ENCODE measurements at regions not wholly inside any gene's neighbourhood (a gene's known extent, or its start where the extent isn't known, plus 50 kb on each side); places are given as distances from the start of the nearest gene placed in this dataset.

- Histone ChIP-seq H3K4me3 (ENCODE audit: severe bottlenecking) (no peak overlapping the region), H3K4me1 (ENCODE audit: insufficient read depth, poor library complexity, severe bottlenecking) (no peaks in the 10 kb centered on the region), H3K27ac (ENCODE audit: poor library complexity, severe bottlenecking) (no peak overlapping the region), H3K9me3 (ENCODE audit: severe bottlenecking) (peaks cover 2% of the 10 kb centered on the region), H3K27me3 (ENCODE audit: insufficient read depth, poor library complexity, severe bottlenecking) (no peaks in the 10 kb centered on the region), H3K36me3 (ENCODE audit: low read depth) (no peaks in the 10 kb centered on the region)
- no peak for TF ChIP-seq CTCF (IDR thresholded peaks at IDR 0.05; ENCODE audit: poor library complexity, severe bottlenecking)
- ATAC-seq (ENCODE audit: low read depth) (no peak), DNase-seq (ENCODE audit: low spot score) (no peak)
Measured at GRCh38 chr5:114700823-114701222, 339.0 kb downstream of the KCNN2 start.

GRCh38 chr5:114695292-114695904 lies 333.5 kb downstream of the KCNN2 start:
- Histone ChIP-seq H3K9me3 (ENCODE audit: severe bottlenecking) (peaks cover 2% of the 10 kb centered on the region), H3K4me3 (ENCODE audit: severe bottlenecking) (no peak overlapping the region), H3K4me1 (ENCODE audit: insufficient read depth, poor library complexity, severe bottlenecking) (no peaks in the 10 kb centered on the region), H3K27me3 (ENCODE audit: insufficient read depth, poor library complexity, severe bottlenecking) (no peaks in the 10 kb centered on the region), H3K27ac (ENCODE audit: poor library complexity, severe bottlenecking) (no peak overlapping the region), H3K36me3 (ENCODE audit: low read depth) (no peaks in the 10 kb centered on the region)
- no peak for TF ChIP-seq CTCF (IDR thresholded peaks at IDR 0.05; ENCODE audit: poor library complexity, severe bottlenecking)
- no peak for DNase-seq (ENCODE audit: low spot score)
- no peak for ATAC-seq (ENCODE audit: low read depth)

GRCh38 chr5:114686356-114686755 lies 324.5 kb downstream of the KCNN2 start:
- no peaks in the 10 kb centered on the region for H3K27me3 ChIP-seq (ENCODE audit: insufficient read depth, poor library complexity, severe bottlenecking)
- no peak for TF ChIP-seq CTCF (IDR thresholded peaks at IDR 0.05; ENCODE audit: poor library complexity, severe bottlenecking)
- no peaks in the 10 kb centered on the region for H3K9me3 ChIP-seq (ENCODE audit: severe bottlenecking)
- no peaks in the 10 kb centered on the region for H3K4me1 ChIP-seq (ENCODE audit: insufficient read depth, poor library complexity, severe bottlenecking)
- ATAC-seq (ENCODE audit: low read depth) (no peak), DNase-seq (ENCODE audit: low spot score) (no peak)
- no peak overlapping the region for H3K4me3 ChIP-seq (ENCODE audit: severe bottlenecking)
- H3K36me3 ChIP-seq (ENCODE audit: low read depth), result no peaks in the 10 kb centered on the region
- H3K27ac ChIP-seq (ENCODE audit: poor library complexity, severe bottlenecking), result no peak overlapping the region

- H3K9me3 ChIP-seq (ENCODE audit: severe bottlenecking), result no peaks in the 10 kb centered on the region
- no peak for TF ChIP-seq CTCF (IDR thresholded peaks at IDR 0.05; ENCODE audit: poor library complexity, severe bottlenecking)
- no peak for ATAC-seq (ENCODE audit: low read depth)
Measured at GRCh38 chr5:114678778-114679177, 316.9 kb downstream of the KCNN2 start.

GRCh38 chr5:114665551-114665950 lies 303.7 kb downstream of the KCNN2 start:
- H3K4me1 ChIP-seq (ENCODE audit: insufficient read depth, poor library complexity, severe bottlenecking), result no peaks in the 10 kb centered on the region
- peaks cover 3% of the 10 kb centered on the region for H3K27me3 ChIP-seq (ENCODE audit: insufficient read depth, poor library complexity, severe bottlenecking)
- no peak overlapping the region for H3K4me3 ChIP-seq (ENCODE audit: severe bottlenecking)
- H3K27ac ChIP-seq (ENCODE audit: poor library complexity, severe bottlenecking), result no peak overlapping the region
- no peaks in the 10 kb centered on the region for H3K36me3 ChIP-seq (ENCODE audit: low read depth)
- no peak for TF ChIP-seq CTCF (IDR thresholded peaks at IDR 0.05; ENCODE audit: poor library complexity, severe bottlenecking)
- H3K9me3 ChIP-seq (ENCODE audit: severe bottlenecking), result no peaks in the 10 kb centered on the region
- ATAC-seq (ENCODE audit: low read depth), result no peak
- no peak for DNase-seq (ENCODE audit: low spot score)

More at GRCh38 chr5:114678778-114679177, 316.9 kb downstream of the KCNN2 start:
- Histone ChIP-seq H3K4me3 (ENCODE audit: severe bottlenecking) (no peak overlapping the region), H3K36me3 (ENCODE audit: low read depth) (no peaks in the 10 kb centered on the region), H3K4me1 (ENCODE audit: insufficient read depth, poor library complexity, severe bottlenecking) (no peaks in the 10 kb centered on the region), H3K27ac (ENCODE audit: poor library complexity, severe bottlenecking) (no peak overlapping the region), H3K27me3 (ENCODE audit: insufficient read depth, poor library complexity, severe bottlenecking) (peaks cover 6% of the 10 kb centered on the region)
- DNase-seq (ENCODE audit: low spot score), result no peak

All from RWPE2 (cell line).